ENCODE measurements at regions not wholly inside any gene's neighbourhood (a gene's known extent, or its start where the extent isn't known, plus 50 kb on each side); places are given as distances from the start of the nearest gene placed in this dataset.

GRCh38 chr2:122145856-122146255 lies 390.4 kb downstream of the TSN start:
- H3K4me3 ChIP-seq (ENCODE audit: low read depth in 1 of 3, low read length in 3 of 3), result no peak overlapping the region
- FAIRE-seq (no peak), DNase-seq (peak; percentile 8 to 20)
- H3K27me3 ChIP-seq (ENCODE audit: control insufficient read depth in 3 of 3, insufficient read depth in 3 of 3, low read length in 3 of 3), result no peaks in the 10 kb centered on the region
- H3K36me3 ChIP-seq (ENCODE audit: control insufficient read depth in 3 of 3, insufficient read depth in 2 of 3, low read depth in 1 of 3, low read length in 3 of 3), result no peaks in the 10 kb centered on the region
- no peaks in the 10 kb centered on the region for H3K9me3 ChIP-seq (ENCODE audit: control insufficient read depth in 2 of 2, insufficient read depth in 1 of 2, low read depth in 1 of 2, low read length in 1 of 2)
- H3K27ac ChIP-seq (ENCODE audit: low read depth in 1 of 3, low read length in 2 of 3), result no peak overlapping the region
- WGBS, 3 donors, result 23 to 72% (median 51%) methylated on average over 3 of the region's 3 CpGs
- no peaks in the 10 kb centered on the region for H3K4me1 ChIP-seq (ENCODE audit: control insufficient read depth in 3 of 3, insufficient read depth in 2 of 3, low read depth in 1 of 3, low read length in 2 of 3)

- no peak overlapping the region for H3K4me3 ChIP-seq (ENCODE audit: low read depth in 1 of 3, low read length in 3 of 3)
Observed at GRCh38 chr2:122148128-122148767, 392.8 kb downstream of the TSN start.

GRCh38 chr2:122150524-122151280 lies 395.3 kb downstream of the TSN start:
- Histone ChIP-seq H3K36me3 (ENCODE audit: control insufficient read depth in 3 of 3, insufficient read depth in 2 of 3, low read depth in 1 of 3, low read length in 3 of 3) (no peaks in the 10 kb centered on the region), H3K4me1 (ENCODE audit: control insufficient read depth in 3 of 3, insufficient read depth in 2 of 3, low read depth in 1 of 3, low read length in 2 of 3) (no peaks in the 10 kb centered on the region), H3K9me3 (ENCODE audit: control insufficient read depth in 2 of 2, insufficient read depth in 1 of 2, low read depth in 1 of 2, low read length in 1 of 2) (no peaks in the 10 kb centered on the region), H3K27ac (ENCODE audit: low read depth in 1 of 3, low read length in 2 of 3) (no peak overlapping the region), H3K4me3 (ENCODE audit: low read depth in 1 of 3, low read length in 3 of 3) (no peak overlapping the region), H3K27me3 (ENCODE audit: control insufficient read depth in 3 of 3, insufficient read depth in 3 of 3, low read length in 3 of 3) (peaks cover 0 to under 1% (median 0%) of the 10 kb centered on the region in 3 donors)
- DNase-seq (no peak), FAIRE-seq (no peak)
- WGBS, 3 donors, result 73 to 83% (median 78%) methylated on average over 7 of the region's 7 CpGs

More at GRCh38 chr2:122148128-122148767, 392.8 kb downstream of the TSN start:
- H3K36me3 ChIP-seq (ENCODE audit: control insufficient read depth in 3 of 3, insufficient read depth in 2 of 3, low read depth in 1 of 3, low read length in 3 of 3), result no peaks in the 10 kb centered on the region
- H3K4me1 ChIP-seq (ENCODE audit: control insufficient read depth in 3 of 3, insufficient read depth in 2 of 3, low read depth in 1 of 3, low read length in 2 of 3), result no peaks in the 10 kb centered on the region
- FAIRE-seq (no peak), DNase-seq (no peak)
- H3K27me3 ChIP-seq (ENCODE audit: control insufficient read depth in 3 of 3, insufficient read depth in 3 of 3, low read length in 3 of 3), result no peaks in the 10 kb centered on the region
- H3K9me3 ChIP-seq (ENCODE audit: control insufficient read depth in 2 of 2, insufficient read depth in 1 of 2, low read depth in 1 of 2, low read length in 1 of 2), result no peaks in the 10 kb centered on the region
- 81% methylated on average over 4 of the region's 4 CpGs for WGBS, 3 donors
- H3K27ac ChIP-seq (ENCODE audit: low read depth in 1 of 3, low read length in 2 of 3), result no peak overlapping the region

GRCh38 chr2:122152571-122152970 lies 397.1 kb downstream of the TSN start:
- Histone ChIP-seq H3K4me3 (ENCODE audit: low read depth in 1 of 3, low read length in 3 of 3) (no peak overlapping the region), H3K27me3 (ENCODE audit: control insufficient read depth in 3 of 3, insufficient read depth in 3 of 3, low read length in 3 of 3) (peaks cover 0 to 2% (median 0%) of the 10 kb centered on the region in 3 donors), H3K9me3 (ENCODE audit: control insufficient read depth in 2 of 2, insufficient read depth in 1 of 2, low read depth in 1 of 2, low read length in 1 of 2) (no peaks in the 10 kb centered on the region), H3K27ac (ENCODE audit: low read depth in 1 of 3, low read length in 2 of 3) (no peak overlapping the region), H3K4me1 (ENCODE audit: control insufficient read depth in 3 of 3, insufficient read depth in 2 of 3, low read depth in 1 of 3, low read length in 2 of 3) (no peaks in the 10 kb centered on the region), H3K36me3 (ENCODE audit: control insufficient read depth in 3 of 3, insufficient read depth in 2 of 3, low read depth in 1 of 3, low read length in 3 of 3) (no peaks in the 10 kb centered on the region)
- FAIRE-seq (no peak), DNase-seq (no peak)
- WGBS, 3 donors, result 57 to 79% (median 65%) methylated on average over 3 of the region's 3 CpGs

- Histone ChIP-seq H3K4me3 (ENCODE audit: low read depth in 1 of 3, low read length in 3 of 3) (no peak overlapping the region), H3K27me3 (ENCODE audit: control insufficient read depth in 3 of 3, insufficient read depth in 3 of 3, low read length in 3 of 3) (peaks cover 0 to 2% (median 0%) of the 10 kb centered on the region in 3 donors), H3K27ac (ENCODE audit: low read depth in 1 of 3, low read length in 2 of 3) (no peak overlapping the region), H3K4me1 (ENCODE audit: control insufficient read depth in 3 of 3, insufficient read depth in 2 of 3, low read depth in 1 of 3, low read length in 2 of 3) (no peaks in the 10 kb centered on the region), H3K36me3 (ENCODE audit: control insufficient read depth in 3 of 3, insufficient read depth in 2 of 3, low read depth in 1 of 3, low read length in 3 of 3) (no peaks in the 10 kb centered on the region), H3K9me3 (ENCODE audit: control insufficient read depth in 2 of 2, insufficient read depth in 1 of 2, low read depth in 1 of 2, low read length in 1 of 2) (no peaks in the 10 kb centered on the region)
- FAIRE-seq, result no peak
- no peak for DNase-seq
- 61 to 72% (median 63%) methylated on average over 6 of the region's 6 CpGs for WGBS, 3 donors
Observed at GRCh38 chr2:122156176-122156890, 400.9 kb downstream of the TSN start.

- no peaks in the 10 kb centered on the region for H3K9me3 ChIP-seq (ENCODE audit: control insufficient read depth in 2 of 2, insufficient read depth in 1 of 2, low read depth in 1 of 2, low read length in 1 of 2)
- no peak overlapping the region for H3K27ac ChIP-seq (ENCODE audit: low read depth in 1 of 3, low read length in 2 of 3)
- 45 to 77% (median 56%) methylated on average over 10 of the region's 10 CpGs for WGBS, 3 donors
- H3K4me3 ChIP-seq (ENCODE audit: low read depth in 1 of 3, low read length in 3 of 3), result no peak overlapping the region
- DNase-seq (peak; percentile 4 to 34), FAIRE-seq (no peak)
- H3K36me3 ChIP-seq (ENCODE audit: control insufficient read depth in 3 of 3, insufficient read depth in 2 of 3, low read depth in 1 of 3, low read length in 3 of 3), result no peaks in the 10 kb centered on the region
- H3K27me3 ChIP-seq (ENCODE audit: control insufficient read depth in 3 of 3, insufficient read depth in 3 of 3, low read length in 3 of 3), result peaks cover 0 to 2% (median 0%) of the 10 kb centered on the region in 3 donors
- H3K4me1 ChIP-seq (ENCODE audit: control insufficient read depth in 3 of 3, insufficient read depth in 2 of 3, low read depth in 1 of 3, low read length in 2 of 3), result no peaks in the 10 kb centered on the region
Observed at GRCh38 chr2:122157158-122157557, 401.7 kb downstream of the TSN start.

GRCh38 chr2:122163617-122164016 lies 408.2 kb downstream of the TSN start:
- DNase-seq (no peak), FAIRE-seq (no peak)
- 47 to 64% (median 54%) methylated on average over 1 of the region's 1 CpG for WGBS, 3 donors
- H3K4me3 ChIP-seq (ENCODE audit: low read depth in 1 of 3, low read length in 3 of 3), result no peak overlapping the region
- peaks cover 0 to 7% (median 0%) of the 10 kb centered on the region in 3 donors for H3K27me3 ChIP-seq (ENCODE audit: control insufficient read depth in 3 of 3, insufficient read depth in 3 of 3, low read length in 3 of 3)
- no peaks in the 10 kb centered on the region for H3K4me1 ChIP-seq (ENCODE audit: control insufficient read depth in 3 of 3, insufficient read depth in 2 of 3, low read depth in 1 of 3, low read length in 2 of 3)
- H3K36me3 ChIP-seq (ENCODE audit: control insufficient read depth in 3 of 3, insufficient read depth in 2 of 3, low read depth in 1 of 3, low read length in 3 of 3), result no peaks in the 10 kb centered on the region
- H3K27ac ChIP-seq (ENCODE audit: low read depth in 1 of 3, low read length in 2 of 3), result no peak overlapping the region
- no peaks in the 10 kb centered on the region for H3K9me3 ChIP-seq (ENCODE audit: control insufficient read depth in 2 of 2, insufficient read depth in 1 of 2, low read depth in 1 of 2, low read length in 1 of 2)

- H3K27me3 ChIP-seq (ENCODE audit: control insufficient read depth in 3 of 3, insufficient read depth in 3 of 3, low read length in 3 of 3), result peaks cover 0 to 7% (median 0%) of the 10 kb centered on the region in 3 donors
- no peaks in the 10 kb centered on the region for H3K36me3 ChIP-seq (ENCODE audit: control insufficient read depth in 3 of 3, insufficient read depth in 2 of 3, low read depth in 1 of 3, low read length in 3 of 3)
- H3K4me3 ChIP-seq (ENCODE audit: low read depth in 1 of 3, low read length in 3 of 3), result no peak overlapping the region
- DNase-seq, result no peak
- WGBS, 3 donors, result 88 to 89% (median 89%) methylated on average over 8 of the region's 8 CpGs
- H3K4me1 ChIP-seq (ENCODE audit: control insufficient read depth in 3 of 3, insufficient read depth in 2 of 3, low read depth in 1 of 3, low read length in 2 of 3), result no peaks in the 10 kb centered on the region
- no peaks in the 10 kb centered on the region for H3K9me3 ChIP-seq (ENCODE audit: control insufficient read depth in 2 of 2, insufficient read depth in 1 of 2, low read depth in 1 of 2, low read length in 1 of 2)
- FAIRE-seq, result no peak
- no peak overlapping the region for H3K27ac ChIP-seq (ENCODE audit: low read depth in 1 of 3, low read length in 2 of 3)
Observed at GRCh38 chr2:122164964-122165363, 409.5 kb downstream of the TSN start.
